Panc1 (cell line): ENCODE measurements at regions not wholly inside any gene's neighbourhood (a gene's known extent, or its start where the extent isn't known, plus 50 kb on each side); places are given as distances from the start of the nearest gene placed in this dataset.

ENCODE experiments used
- ATAC-seq: fragments of 200-7000 bp; cut with Tn5 transposase; 2 replicates; pipeline ENCODE4 v1.9.1; 2020; ENCODE audit warnings: mild to moderate bottlenecking, moderate library complexity
- BruUV-seq: library from RNA; stranded (reverse); fragments of 400-500 nt; replicated peaks from 2 replicates; lab custom pipeline; 2021; lab: Mats Ljungman, UMichigan
- CTCF ChIA-PET: fragments of 300-600 bp; sonication (Branson Sonifier 250); formaldehyde crosslinking; loops from one replicate; lab custom pipeline; 2022; ENCODE audit warnings: antibody characterized with exemption; lab: Charles Lee
- POLR2A ChIA-PET: fragments of 300-600 bp; sonication (Branson Sonifier 250); formaldehyde crosslinking; loops from one replicate; lab custom pipeline; 2022; ENCODE audit warnings: antibody characterized with exemption; lab: Charles Lee
- DNase-seq: peaks from one replicate; pipeline ENCODE4 v3.0.0-alpha.2; 2010; ENCODE audit warnings: low read depth, low spot score
- H3K27ac ChIP-seq: 2 replicates; pipeline ENCODE4 v1.5.1; 2011; ENCODE audit warnings: mild to moderate bottlenecking, low read length, inconsistent platforms
- H3K27me3 ChIP-seq: fragments of 200-500 bp; sonication (Bioruptor generic); 2 replicates; pipeline ENCODE4 v1.6.0; 2014; ENCODE audit warnings: low read length, inconsistent platforms; ENCODE audit not compliant: control insufficient read depth, insufficient read depth
- H3K36me3 ChIP-seq: fragments of 200-500 bp; sonication (Bioruptor generic); 2 replicates; pipeline ENCODE4 v1.5.1; 2014; ENCODE audit warnings: inconsistent platforms, mild to moderate bottlenecking, low read length, moderate library complexity; ENCODE audit not compliant: control insufficient read depth, insufficient read depth
- H3K4me1 ChIP-seq: 2 replicates; pipeline ENCODE4 v1.5.1; 2011; ENCODE audit warnings: inconsistent platforms, mild to moderate bottlenecking, low read length, moderate library complexity; ENCODE audit not compliant: control insufficient read depth, insufficient read depth
- H3K4me3 ChIP-seq, 2 experiments: 2 replicates each; pipeline ENCODE4 v1.5.1; 2011 to 2012; ENCODE audit warnings: low read depth in 2 of 2, low read length in 2 of 2, mild to moderate bottlenecking in 2 of 2, inconsistent platforms in 1 of 2, moderate library complexity in 1 of 2
- H3K9me3 ChIP-seq: fragments of 200-500 bp; sonication (Bioruptor generic); 2 replicates; pipeline ENCODE4 v1.5.1; 2014; ENCODE audit warnings: low read depth, mild to moderate bottlenecking, inconsistent platforms, low read length, moderate library complexity; ENCODE audit not compliant: control insufficient read depth, insufficient read depth
- POLR2AphosphoS5 ChIP-seq: IDR thresholded peaks from 2 replicates; pipeline ENCODE4 v1.6.1; 2012; ENCODE audit warnings: mild to moderate bottlenecking, low read depth, low read length, moderate library complexity
- REST ChIP-seq, 2 experiments: IDR thresholded peaks; 2 replicates each; pipeline ENCODE4 v1.6.1; 2011 to 2012; ENCODE audit warnings: low read depth in 2 of 2, control low read depth in 1 of 2, low read length in 1 of 2, mild to moderate bottlenecking in 1 of 2, moderate library complexity in 1 of 2; ENCODE audit not compliant: insufficient read depth in 1 of 2
- SIN3A ChIP-seq: IDR thresholded peaks from 2 replicates; pipeline ENCODE4 v1.6.1; 2012; ENCODE audit warnings: low read depth, mild to moderate bottlenecking, low read length, moderate library complexity, borderline replicate concordance; ENCODE audit not compliant: insufficient read depth
- TCF7L2 ChIP-seq: IDR thresholded peaks from 2 replicates; pipeline ENCODE4 v1.6.1; 2011; ENCODE audit warnings: mild to moderate bottlenecking, low read depth, low read length, inconsistent platforms
- in situ Hi-C: cut with HindIII; loops from 2 replicates; pipeline ENCODE4 v1.10.0; 2016; ENCODE audit warnings: low sequenced_read_pairs, low pct_unique_long_range_greater_than_20kb
- intact Hi-C: fragments of 100-400 bp; cut with micrococcal nuclease; formaldehyde crosslinking; loops from one replicate; pipeline ENCODE4 v1.10.0; 2022; ENCODE audit not compliant: unreplicated experiment
- TF ChIP-seq, protein P1 (sequence below): fragments of 450-650 bp; IDR thresholded peaks from 2 replicates; pipeline ENCODE4 v1.5.1; 2017; ENCODE audit warnings: mild to moderate bottlenecking

DNA sequence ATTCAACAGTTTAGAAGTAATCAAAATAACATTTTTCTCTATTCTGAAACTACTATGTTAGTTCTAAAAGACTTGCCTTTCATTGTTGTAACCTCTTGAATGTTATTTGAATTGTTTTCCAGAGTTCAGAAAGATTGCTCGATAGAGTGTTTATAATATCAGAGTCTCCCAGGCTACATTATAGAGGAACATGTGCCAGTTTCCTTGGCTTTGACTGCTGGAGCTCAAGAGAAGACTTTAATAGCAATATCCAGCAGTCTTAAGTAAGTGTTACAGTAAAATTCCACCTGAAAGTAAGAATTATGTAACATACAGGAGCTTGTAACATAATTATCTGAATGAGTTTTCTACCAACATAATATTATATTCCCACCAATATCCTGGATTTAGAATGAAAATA, 991.8 kb upstream of the ADGRB3 start:
- no peak overlapping the region for H3K27ac ChIP-seq
- H3K36me3 ChIP-seq: no peaks in the 10 kb centered on the region
- H3K9me3 ChIP-seq: no peaks in the 10 kb centered on the region
- ATAC-seq: no peak
- H3K4me3 ChIP-seq: no peak overlapping the region
- in situ Hi-C loops: no loop called here
- no peaks in the 10 kb centered on the region for H3K27me3 ChIP-seq
- no peaks in the 10 kb centered on the region for H3K4me1 ChIP-seq
- no peak for DNase-seq
- CTCF ChIA-PET: interaction anchor here (1.0 kb wide), 1 partner anchor 18 kb away, joined by 3 read pairs; no protein-coding TSS in a partner anchor
- TF ChIP-seq TCF7L2: no peak
- no peak for TF ChIP-seq POLR2AphosphoS5
- TF ChIP-seq REST (IDR thresholded peaks at IDR 0.05; ENCODE audit: insufficient read depth in 1 of 2, low read depth in 2 of 2, low read length in 1 of 2): no peak
- TF ChIP-seq, protein P1, sequence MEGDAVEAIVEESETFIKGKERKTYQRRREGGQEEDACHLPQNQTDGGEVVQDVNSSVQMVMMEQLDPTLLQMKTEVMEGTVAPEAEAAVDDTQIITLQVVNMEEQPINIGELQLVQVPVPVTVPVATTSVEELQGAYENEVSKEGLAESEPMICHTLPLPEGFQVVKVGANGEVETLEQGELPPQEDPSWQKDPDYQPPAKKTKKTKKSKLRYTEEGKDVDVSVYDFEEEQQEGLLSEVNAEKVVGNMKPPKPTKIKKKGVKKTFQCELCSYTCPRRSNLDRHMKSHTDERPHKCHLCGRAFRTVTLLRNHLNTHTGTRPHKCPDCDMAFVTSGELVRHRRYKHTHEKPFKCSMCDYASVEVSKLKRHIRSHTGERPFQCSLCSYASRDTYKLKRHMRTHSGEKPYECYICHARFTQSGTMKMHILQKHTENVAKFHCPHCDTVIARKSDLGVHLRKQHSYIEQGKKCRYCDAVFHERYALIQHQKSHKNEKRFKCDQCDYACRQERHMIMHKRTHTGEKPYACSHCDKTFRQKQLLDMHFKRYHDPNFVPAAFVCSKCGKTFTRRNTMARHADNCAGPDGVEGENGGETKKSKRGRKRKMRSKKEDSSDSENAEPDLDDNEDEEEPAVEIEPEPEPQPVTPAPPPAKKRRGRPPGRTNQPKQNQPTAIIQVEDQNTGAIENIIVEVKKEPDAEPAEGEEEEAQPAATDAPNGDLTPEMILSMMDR: no peak
- TF ChIP-seq SIN3A: no peak
- no TSS peak for BruUV-seq
- intact Hi-C loops: no loop called here
- POLR2A ChIA-PET: no interaction called here

- H3K9me3 ChIP-seq: no peaks in the 10 kb centered on the region
- no peak overlapping the region for H3K4me3 ChIP-seq
- CTCF ChIA-PET: no interaction called here
- ATAC-seq (no peak), DNase-seq (no peak)
- H3K36me3 ChIP-seq: no peaks in the 10 kb centered on the region
- BruUV-seq: no TSS peak
- no peaks in the 10 kb centered on the region for H3K27me3 ChIP-seq
- TF ChIP-seq REST (IDR thresholded peaks at IDR 0.05; ENCODE audit: insufficient read depth in 1 of 2, low read depth in 2 of 2, low read length in 1 of 2) (no peak), TCF7L2 (no peak), POLR2AphosphoS5 (no peak), SIN3A (no peak)
- TF ChIP-seq, protein P1: no peak
- no peaks in the 10 kb centered on the region for H3K4me1 ChIP-seq
- intact Hi-C loops (no loop called here), in situ Hi-C loops (no loop called here)
- no peak overlapping the region for H3K27ac ChIP-seq
- POLR2A ChIA-PET: no interaction called here
Measured at GRCh38 chr6:67642582-67642981, 992.5 kb upstream of the ADGRB3 start.
